ENCODE measurements at regions not wholly inside any gene's neighbourhood (a gene's known extent, or its start where the extent isn't known, plus 50 kb on each side); places are given as distances from the start of the nearest gene placed in this dataset.

DNA sequence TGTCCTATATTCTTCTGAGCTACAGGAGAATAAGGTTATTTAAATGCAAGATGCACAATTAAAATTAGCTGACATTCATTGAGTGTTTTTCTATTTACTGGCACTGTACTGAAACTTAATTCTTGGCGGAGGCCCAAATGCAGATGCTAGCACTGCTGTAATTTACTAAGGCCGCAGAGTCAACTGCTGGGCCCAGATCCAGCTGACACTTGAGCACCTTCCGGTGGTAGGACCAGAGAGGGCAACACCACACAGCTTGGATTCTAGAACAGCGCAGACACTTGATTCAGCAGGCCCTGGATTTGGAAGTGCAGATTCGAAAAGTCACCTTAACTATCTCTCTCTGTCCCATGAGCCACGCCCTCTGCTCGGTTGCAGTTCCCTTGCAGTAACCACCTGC is 228.6 kb upstream of the TMEM72 start:
- H4K20me1 ChIP-seq (ENCODE audit: insufficient read depth, low read length) = no peaks in the 10 kb centered on the region
- Mint-ChIP-seq H3K9me3 (peaks cover 0 to 6% (median 2%) of the 10 kb centered on the region in 7 donors), H3K4me1 (no peaks in the 10 kb centered on the region), H3K27me3 (ENCODE audit: low read depth in 3 of 3) (peaks cover 0 to 3% (median 0%) of the 10 kb centered on the region in 3 donors), H3K27ac (no peak overlapping the region), H3K36me3 (no peaks in the 10 kb centered on the region), H3K4me3 (no peak overlapping the region)
- intact Hi-C loops (cut with micrococcal nuclease) = no loop called here
- no peak overlapping the region for H3K9ac ChIP-seq (ENCODE audit: insufficient read depth, low read length, poor library complexity, severe bottlenecking)
- no peak overlapping the region for H2AFZ ChIP-seq (ENCODE audit: insufficient read depth, low read depth, low read length, poor library complexity, severe bottlenecking)
- 94% methylated on average over 7 of the region's 7 CpGs for WGBS (ENCODE audit: insufficient coverage)
- no peaks in the 10 kb centered on the region for H3K79me2 ChIP-seq (ENCODE audit: insufficient read depth, low read length)
- no peak overlapping the region for H3K4me3 ChIP-seq (replicated peaks in 1 of 3; ENCODE audit: low read depth in 2 of 3, low read length in 3 of 3)
- no peaks in the 10 kb centered on the region for H3K27me3 ChIP-seq (ENCODE audit: control insufficient read depth in 2 of 2, insufficient read depth in 2 of 2, low read length in 2 of 2)
- H3K9me3 ChIP-seq (replicated peaks in 1 of 2; ENCODE audit: control insufficient read depth in 1 of 2, insufficient read depth in 1 of 2, low read length in 2 of 2) = no peaks in the 10 kb centered on the region
- H3K4me2 ChIP-seq (replicated peaks; ENCODE audit: extremely low read depth, low read length, poor library complexity, severe bottlenecking) = no peak overlapping the region
- TF ChIP-seq, protein P1, sequence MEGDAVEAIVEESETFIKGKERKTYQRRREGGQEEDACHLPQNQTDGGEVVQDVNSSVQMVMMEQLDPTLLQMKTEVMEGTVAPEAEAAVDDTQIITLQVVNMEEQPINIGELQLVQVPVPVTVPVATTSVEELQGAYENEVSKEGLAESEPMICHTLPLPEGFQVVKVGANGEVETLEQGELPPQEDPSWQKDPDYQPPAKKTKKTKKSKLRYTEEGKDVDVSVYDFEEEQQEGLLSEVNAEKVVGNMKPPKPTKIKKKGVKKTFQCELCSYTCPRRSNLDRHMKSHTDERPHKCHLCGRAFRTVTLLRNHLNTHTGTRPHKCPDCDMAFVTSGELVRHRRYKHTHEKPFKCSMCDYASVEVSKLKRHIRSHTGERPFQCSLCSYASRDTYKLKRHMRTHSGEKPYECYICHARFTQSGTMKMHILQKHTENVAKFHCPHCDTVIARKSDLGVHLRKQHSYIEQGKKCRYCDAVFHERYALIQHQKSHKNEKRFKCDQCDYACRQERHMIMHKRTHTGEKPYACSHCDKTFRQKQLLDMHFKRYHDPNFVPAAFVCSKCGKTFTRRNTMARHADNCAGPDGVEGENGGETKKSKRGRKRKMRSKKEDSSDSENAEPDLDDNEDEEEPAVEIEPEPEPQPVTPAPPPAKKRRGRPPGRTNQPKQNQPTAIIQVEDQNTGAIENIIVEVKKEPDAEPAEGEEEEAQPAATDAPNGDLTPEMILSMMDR (IDR thresholded peaks at IDR 0.05) = no peak
- H3K4me1 ChIP-seq (ENCODE audit: control insufficient read depth in 1 of 2, insufficient read depth in 2 of 2, low read length in 2 of 2) = no peaks in the 10 kb centered on the region
- H3K27ac ChIP-seq (ENCODE audit: low read depth in 1 of 2, low read length in 2 of 2) = no peak overlapping the region
- DNase-seq = no peak
- H3K36me3 ChIP-seq (replicated peaks in 1 of 2; ENCODE audit: control insufficient read depth in 1 of 2, insufficient read depth in 2 of 2, low read length in 2 of 2) = no peaks in the 10 kb centered on the region

DNA sequence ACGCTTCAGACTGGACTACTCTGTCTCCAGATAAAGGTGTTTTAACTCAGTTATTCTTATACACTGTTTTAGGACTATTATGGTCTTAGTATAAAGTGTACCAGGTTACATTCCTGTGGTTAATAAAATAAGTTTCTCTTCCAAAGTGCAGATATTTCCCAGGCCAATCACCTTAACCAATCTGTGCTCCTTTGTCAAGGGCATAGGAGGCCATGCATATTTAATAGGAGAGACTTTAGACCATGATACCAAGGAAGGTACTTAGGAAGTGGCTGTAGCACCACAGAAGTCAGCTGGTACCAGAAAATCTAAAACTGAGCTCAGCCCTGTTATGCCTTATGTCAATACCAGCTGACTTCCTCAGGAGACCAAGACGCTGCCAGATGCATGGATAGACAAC is 226.5 kb upstream of the TMEM72 start:
- no peaks in the 10 kb centered on the region for H3K4me1 Mint-ChIP-seq
- no peaks in the 10 kb centered on the region for H3K4me1 ChIP-seq (ENCODE audit: control insufficient read depth in 1 of 2, insufficient read depth in 2 of 2, low read length in 2 of 2)
- TF ChIP-seq, protein P1 (IDR thresholded peaks at IDR 0.05) = no peak
- no peak for DNase-seq
- H3K9me3 Mint-ChIP-seq = peaks cover 0 to 3% (median 0%) of the 10 kb centered on the region in 7 donors
- intact Hi-C loops (cut with micrococcal nuclease) = no loop called here
- no peak overlapping the region for H3K4me2 ChIP-seq (replicated peaks; ENCODE audit: extremely low read depth, low read length, poor library complexity, severe bottlenecking)
- no peak overlapping the region for H3K27ac Mint-ChIP-seq
- H2AFZ ChIP-seq (ENCODE audit: insufficient read depth, low read depth, low read length, poor library complexity, severe bottlenecking) = no peak overlapping the region
- no peaks in the 10 kb centered on the region for H3K27me3 ChIP-seq (ENCODE audit: control insufficient read depth in 2 of 2, insufficient read depth in 2 of 2, low read length in 2 of 2)
- peaks cover 0 to 3% (median 0%) of the 10 kb centered on the region in 3 donors for H3K27me3 Mint-ChIP-seq (ENCODE audit: low read depth in 3 of 3)
- H3K9ac ChIP-seq (ENCODE audit: insufficient read depth, low read length, poor library complexity, severe bottlenecking) = no peak overlapping the region
- H3K4me3 ChIP-seq (replicated peaks in 1 of 3; ENCODE audit: low read depth in 2 of 3, low read length in 3 of 3) = no peak overlapping the region
- no peak overlapping the region for H3K27ac ChIP-seq (ENCODE audit: low read depth in 1 of 2, low read length in 2 of 2)
- no peaks in the 10 kb centered on the region for H3K79me2 ChIP-seq (ENCODE audit: insufficient read depth, low read length)
- H4K20me1 ChIP-seq (ENCODE audit: insufficient read depth, low read length) = no peaks in the 10 kb centered on the region
- H3K36me3 Mint-ChIP-seq = no peaks in the 10 kb centered on the region
- H3K9me3 ChIP-seq (replicated peaks in 1 of 2; ENCODE audit: control insufficient read depth in 1 of 2, insufficient read depth in 1 of 2, low read length in 2 of 2) = no peaks in the 10 kb centered on the region
- no peak overlapping the region for H3K4me3 Mint-ChIP-seq
- no CpG with 5 or more reads among the region's 2 CpGs for WGBS (ENCODE audit: insufficient coverage)
- no peaks in the 10 kb centered on the region for H3K36me3 ChIP-seq (replicated peaks in 1 of 2; ENCODE audit: control insufficient read depth in 1 of 2, insufficient read depth in 2 of 2, low read length in 2 of 2)

Measured in CD14-positive monocyte (primary cell).